NCI-H82 treated with DMSO at 0.1 percent for 48 hours (cell line): ENCODE measurements at regions not wholly inside any gene's neighbourhood (a gene's known extent, or its start where the extent isn't known, plus 50 kb on each side); places are given as distances from the start of the nearest gene placed in this dataset.

Experiments used
- DNase-seq: peaks from one replicate; lab custom pipeline; 2025; ENCODE audit not compliant: unreplicated experiment; lab: John Stamatoyannopoulos, UW

GRCh38 chr13:63554157-63554556 is 2138.5 kb upstream of the PCDH20 start:
- DNase-seq: no peak

DNA sequence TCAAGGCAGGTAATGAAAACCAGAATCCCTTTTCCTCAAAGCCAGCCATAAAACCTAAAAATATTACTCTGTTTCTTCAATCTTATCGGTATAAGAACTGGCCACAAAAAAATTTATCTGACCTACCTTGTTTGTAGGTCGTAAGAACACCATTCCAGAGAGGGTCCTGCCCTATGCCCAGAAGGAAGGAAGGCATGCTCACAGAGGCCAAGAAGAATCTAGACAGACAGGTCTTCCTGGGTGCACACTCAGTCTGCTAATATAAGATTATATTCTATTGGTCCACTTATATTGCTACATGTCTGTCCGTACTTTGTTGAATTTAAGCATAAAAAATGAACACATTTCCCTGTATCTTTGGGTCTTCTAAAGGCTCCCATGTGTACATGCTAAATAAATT is 2136.1 kb upstream of the PCDH20 start:
- no peak for DNase-seq

GRCh38 chr13:63546524-63546923 is 2130.9 kb upstream of the PCDH20 start:
- DNase-seq: no peak

GRCh38 chr13:63542770-63543169 is 2127.1 kb upstream of the PCDH20 start:
- no peak for DNase-seq

- no peak for DNase-seq
Observed at GRCh38 chr13:63541336-63541735, 2125.7 kb upstream of the PCDH20 start.

GRCh38 chr13:63540061-63540460 is 2124.4 kb upstream of the PCDH20 start:
- peak; percentile 95 for DNase-seq

GRCh38 chr13:63517371-63517770 is 2101.7 kb upstream of the PCDH20 start:
- no peak for DNase-seq

GRCh38 chr13:63516124-63516523 is 2100.5 kb upstream of the PCDH20 start:
- DNase-seq: no peak

- no peak for DNase-seq
Observed at GRCh38 chr13:63514886-63515285, 2099.2 kb upstream of the PCDH20 start.

GRCh38 chr13:63512095-63512494 is 2096.4 kb upstream of the PCDH20 start:
- DNase-seq: no peak

DNA sequence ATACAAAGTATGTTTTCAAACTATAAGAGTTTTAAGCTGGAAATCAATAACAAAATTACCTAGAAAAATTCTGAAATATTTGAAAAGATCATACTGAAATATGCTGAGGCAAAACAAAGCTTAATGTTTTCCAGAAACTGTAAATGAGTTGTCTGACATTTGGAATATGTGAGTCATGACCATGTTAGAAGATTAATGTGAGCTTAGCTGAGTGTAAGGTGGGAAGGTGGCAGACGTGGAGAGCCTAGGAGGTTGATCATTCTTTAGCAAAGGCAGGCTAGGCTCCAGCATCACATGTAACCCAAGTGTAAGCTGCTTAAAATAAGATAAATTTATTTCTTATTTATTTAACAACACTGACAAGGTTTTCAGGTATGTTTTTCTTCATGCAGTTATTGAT is 2086.1 kb upstream of the PCDH20 start:
- DNase-seq: peak; percentile 21

GRCh38 chr13:63497601-63498000 is 2082.0 kb upstream of the PCDH20 start:
- DNase-seq: no peak

- no peak for DNase-seq
Observed at GRCh38 chr13:63492604-63493003, 2077.0 kb upstream of the PCDH20 start.

- no peak for DNase-seq
Observed at GRCh38 chr13:63490149-63490548, 2074.5 kb upstream of the PCDH20 start.

DNA sequence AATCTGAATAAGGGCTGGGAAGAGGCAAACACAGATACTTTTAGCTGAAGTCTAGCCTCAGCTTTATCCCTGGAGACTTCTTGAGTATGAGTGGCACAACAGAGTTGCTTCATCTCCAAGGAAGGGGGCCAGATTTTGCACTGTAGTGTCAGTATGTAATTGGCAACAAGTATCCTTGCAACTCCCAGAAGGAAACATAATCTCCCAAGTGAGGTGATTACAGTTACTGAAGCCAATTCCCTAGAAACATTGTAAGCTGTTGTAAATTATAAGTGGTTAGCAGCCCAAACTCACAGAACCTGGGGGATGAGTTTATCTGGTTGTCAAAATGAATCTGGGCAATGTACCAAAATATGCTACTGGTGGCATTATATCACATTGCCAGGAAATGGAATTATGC is 2065.7 kb upstream of the PCDH20 start:
- DNase-seq: peak; percentile 53

GRCh38 chr13:63472711-63473110 is 2057.1 kb upstream of the PCDH20 start:
- DNase-seq: no peak

DNA sequence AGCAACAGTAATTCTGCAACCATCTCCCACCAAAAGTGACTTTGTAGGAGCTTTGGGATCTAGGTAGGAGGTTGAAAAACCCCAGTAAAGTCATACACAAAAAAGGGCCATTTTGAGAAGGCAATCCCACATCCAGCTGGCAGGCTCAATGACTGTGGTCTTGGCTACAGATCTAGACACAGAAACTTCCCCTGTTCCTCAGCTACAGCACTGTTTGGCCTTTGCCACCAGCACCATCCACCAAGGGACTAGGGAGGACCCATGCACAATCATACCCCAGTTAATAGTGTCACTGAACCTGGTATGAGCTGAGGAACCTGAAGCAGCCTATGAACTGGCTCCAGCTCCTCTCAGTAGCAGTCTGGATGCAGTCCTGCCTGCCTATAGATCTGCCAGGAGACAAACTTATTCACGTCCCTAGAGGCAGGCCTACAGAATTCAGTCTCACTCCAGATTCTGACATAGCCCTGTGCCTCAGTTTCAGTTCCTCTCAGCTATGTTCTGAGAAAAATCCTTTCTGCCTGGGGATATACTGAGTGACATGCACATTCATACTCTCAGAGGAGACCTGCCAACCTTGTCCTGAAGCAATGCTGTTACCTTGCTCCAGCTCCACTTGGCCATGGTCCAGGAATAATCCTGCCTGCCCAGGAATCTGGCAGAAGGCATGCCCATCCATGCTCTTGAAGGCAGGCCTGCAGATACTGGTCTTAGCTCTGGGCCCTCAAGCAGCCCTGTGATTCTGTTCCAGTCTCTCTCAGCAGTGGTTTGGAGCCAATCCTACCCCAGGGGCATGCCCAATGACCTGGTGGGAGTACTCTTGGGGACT is 2048.3 kb upstream of the PCDH20 start:
- DNase-seq: no peak

- no peak for DNase-seq
Observed at GRCh38 chr13:63460462-63461090, 2044.9 kb upstream of the PCDH20 start.

DNA sequence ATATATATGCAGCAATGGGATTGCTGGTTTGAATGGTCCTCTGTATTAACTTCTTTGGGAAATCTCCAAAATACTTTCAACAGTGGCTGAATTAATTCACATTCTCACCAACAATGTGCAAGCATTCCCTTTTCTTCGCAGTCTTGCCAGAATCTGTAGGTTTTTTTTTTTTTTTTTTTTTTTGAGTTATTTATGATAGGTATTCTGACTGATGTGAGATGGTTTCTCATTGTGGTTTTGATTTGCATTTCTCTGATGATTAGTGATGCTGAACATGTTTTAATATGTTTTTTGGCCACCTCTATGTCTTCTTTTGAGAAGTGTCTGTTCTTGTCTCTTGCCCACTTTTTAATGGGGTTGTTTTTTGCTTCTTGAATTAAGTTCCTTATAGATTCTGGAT is 2041.5 kb upstream of the PCDH20 start:
- DNase-seq: no peak

DNA sequence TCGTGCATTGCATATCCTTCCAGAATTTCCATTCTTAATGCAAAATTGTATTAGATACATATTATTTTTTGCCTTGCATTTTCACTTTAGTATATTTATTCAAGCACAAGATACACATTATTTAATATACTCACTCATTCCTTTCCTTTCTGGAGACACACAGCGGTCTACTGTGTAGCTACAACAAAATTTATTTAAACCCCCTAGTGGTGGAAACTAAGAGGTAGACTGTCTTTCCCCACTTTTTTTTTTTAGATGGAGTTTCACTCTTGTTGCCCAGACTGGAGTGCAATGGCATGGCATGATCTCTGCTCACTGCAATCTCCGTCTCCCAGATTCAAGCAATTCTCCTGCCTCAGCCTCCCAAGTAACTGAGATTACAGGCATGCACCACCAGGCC is 2040.3 kb upstream of the PCDH20 start:
- no peak for DNase-seq

- no peak for DNase-seq
Observed at GRCh38 chr13:63449550-63449949, 2033.9 kb upstream of the PCDH20 start.

GRCh38 chr13:63448692-63449091 is 2033.0 kb upstream of the PCDH20 start:
- DNase-seq: no peak

DNA sequence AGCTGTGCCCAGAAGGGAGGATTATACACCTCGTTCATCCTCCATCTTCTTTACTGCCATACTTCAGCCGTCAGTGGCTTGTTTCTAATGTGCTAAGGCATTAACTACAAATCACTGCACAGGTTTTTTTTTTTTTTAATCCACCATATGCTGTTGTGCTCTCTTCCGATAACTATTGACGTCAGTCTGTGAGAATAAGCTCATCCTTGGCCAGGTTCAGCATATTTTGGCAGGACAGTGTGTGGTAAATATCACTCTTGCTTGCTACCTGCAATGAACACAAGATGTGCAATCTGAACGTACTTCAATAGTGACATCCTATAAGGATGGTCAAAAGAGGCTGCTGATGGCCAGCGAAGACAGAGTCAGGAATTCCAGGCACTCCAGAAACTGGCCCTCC is 2030.7 kb upstream of the PCDH20 start:
- DNase-seq: peak; percentile 84
